DOHH2 (cell line): ENCODE measurements at regions not wholly inside any gene's neighbourhood (a gene's known extent, or its start where the extent isn't known, plus 50 kb on each side); places are given as distances from the start of the nearest gene placed in this dataset.

Experiments
- H3F3A ChIP-seq: fragments of 200-600 bp; sonication (generic), shearing (Covaris generic); 2 replicates; pipeline ENCODE4 v1.6.0; 2016; ENCODE audit warnings: antibody characterized with exemption, mild to moderate bottlenecking; ENCODE audit not compliant: control insufficient read depth, insufficient read depth
- H3K27ac ChIP-seq: fragments of 200-600 bp; sonication (generic); 2 replicates; pipeline ENCODE4 v1.5.1; 2014; ENCODE audit warnings: low read depth, mild to moderate bottlenecking, low read length, moderate library complexity
- H3K27me3 ChIP-seq: fragments of 200-600 bp; sonication (generic); 2 replicates; pipeline ENCODE4 v1.6.1; 2014; ENCODE audit warnings: mild to moderate bottlenecking, low read length, mixed read lengths; ENCODE audit not compliant: control insufficient read depth
- H3K36me3 ChIP-seq: fragments of 200-600 bp; sonication (generic); 2 replicates; pipeline ENCODE4 v1.6.1; 2014; ENCODE audit warnings: mild to moderate bottlenecking, low read length, moderate library complexity, mixed read lengths; ENCODE audit not compliant: control insufficient read depth
- H3K4me1 ChIP-seq: fragments of 200-600 bp; sonication (generic); 2 replicates; pipeline ENCODE4 v1.6.1; 2014; ENCODE audit warnings: mild to moderate bottlenecking, low read length, mixed read lengths; ENCODE audit not compliant: control insufficient read depth
- H3K4me2 ChIP-seq: fragments of 200-600 bp; sonication (generic); 2 replicates; pipeline ENCODE4 v1.6.0; 2014; ENCODE audit warnings: mild to moderate bottlenecking, low read length, moderate library complexity
- H3K4me3 ChIP-seq: fragments of 200-600 bp; sonication (generic); 2 replicates; pipeline ENCODE4 v1.5.1; 2014; ENCODE audit warnings: mild to moderate bottlenecking, low read length, mixed read lengths
- H3K79me2 ChIP-seq: fragments of 200-600 bp; sonication (generic); 2 replicates; pipeline ENCODE4 v1.6.1; 2014; ENCODE audit warnings: mild to moderate bottlenecking, low read length, mixed read lengths; ENCODE audit not compliant: control insufficient read depth
- H3K9me2 ChIP-seq: fragments of 200-600 bp; sonication (generic); replicated peaks from 2 replicates; pipeline ENCODE4 v1.6.1; 2014; ENCODE audit warnings: mild to moderate bottlenecking, low read length, mixed read lengths; ENCODE audit not compliant: control insufficient read depth
- H3K9me3 ChIP-seq: fragments of 200-600 bp; sonication (generic); 2 replicates; pipeline ENCODE4 v1.6.1; 2014; ENCODE audit warnings: antibody characterized with exemption, low read length, mixed read lengths; ENCODE audit not compliant: control insufficient read depth, insufficient read depth
- H4K20me1 ChIP-seq: fragments of 200-600 bp; sonication (generic); 2 replicates; pipeline ENCODE4 v1.6.0; 2014; ENCODE audit warnings: low read depth, mild to moderate bottlenecking, antibody characterized with exemption, low read length, moderate library complexity; ENCODE audit not compliant: control insufficient read depth, insufficient read depth
- CTCF ChIP-seq: fragments of 200-600 bp; sonication (generic); IDR thresholded peaks from one replicate; pipeline ENCODE4 v1.5.1; 2014; ENCODE audit warnings: antibody characterized with exemption, mild to moderate bottlenecking, low read depth, low read length; ENCODE audit not compliant: poor library complexity, severe bottlenecking
- EZH2phosphoT487 ChIP-seq: fragments of 200-600 bp; sonication (generic); IDR thresholded peaks from 2 replicates; pipeline ENCODE4 v1.6.1; 2017; ENCODE audit warnings: borderline replicate concordance, mild to moderate bottlenecking, antibody characterized with exemption, low read length, moderate library complexity, mixed read lengths

DNA sequence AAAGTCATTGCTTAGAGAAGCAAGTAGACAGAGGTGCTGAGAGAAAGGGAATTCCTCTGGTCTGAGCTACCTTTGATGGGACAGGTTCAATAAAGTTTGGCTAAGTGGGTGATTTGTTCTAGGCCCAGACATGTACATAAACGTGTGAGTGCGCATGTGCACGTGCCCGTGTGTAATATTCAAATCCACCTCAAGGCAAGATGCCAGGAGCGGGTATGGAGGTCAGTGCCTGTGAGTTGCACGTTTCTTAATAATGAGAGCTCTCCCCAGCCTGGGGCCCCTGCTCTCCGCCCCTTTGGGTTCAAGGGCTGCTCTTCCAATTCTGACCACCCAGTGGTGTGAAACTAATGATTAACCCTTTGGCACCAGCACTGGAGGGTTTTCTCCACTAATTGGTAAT, 53.8 kb upstream of the LMO4 start:
- H3K9me3 ChIP-seq = no peaks in the 10 kb centered on the region
- H3K9me2 ChIP-seq = no peaks in the 10 kb centered on the region
- no peak overlapping the region for H3K27ac ChIP-seq
- no peak overlapping the region for H3K4me2 ChIP-seq
- H3K4me1 ChIP-seq = no peaks in the 10 kb centered on the region
- no peaks in the 10 kb centered on the region for H3K79me2 ChIP-seq
- H3K36me3 ChIP-seq = no peaks in the 10 kb centered on the region
- no peak for TF ChIP-seq CTCF
- no peak for TF ChIP-seq EZH2phosphoT487
- H3K4me3 ChIP-seq = no peak overlapping the region
- H3K27me3 ChIP-seq = peaks cover 3% of the 10 kb centered on the region
- no peaks in the 10 kb centered on the region for H4K20me1 ChIP-seq
- H3F3A ChIP-seq = no peaks in the 10 kb centered on the region

DNA sequence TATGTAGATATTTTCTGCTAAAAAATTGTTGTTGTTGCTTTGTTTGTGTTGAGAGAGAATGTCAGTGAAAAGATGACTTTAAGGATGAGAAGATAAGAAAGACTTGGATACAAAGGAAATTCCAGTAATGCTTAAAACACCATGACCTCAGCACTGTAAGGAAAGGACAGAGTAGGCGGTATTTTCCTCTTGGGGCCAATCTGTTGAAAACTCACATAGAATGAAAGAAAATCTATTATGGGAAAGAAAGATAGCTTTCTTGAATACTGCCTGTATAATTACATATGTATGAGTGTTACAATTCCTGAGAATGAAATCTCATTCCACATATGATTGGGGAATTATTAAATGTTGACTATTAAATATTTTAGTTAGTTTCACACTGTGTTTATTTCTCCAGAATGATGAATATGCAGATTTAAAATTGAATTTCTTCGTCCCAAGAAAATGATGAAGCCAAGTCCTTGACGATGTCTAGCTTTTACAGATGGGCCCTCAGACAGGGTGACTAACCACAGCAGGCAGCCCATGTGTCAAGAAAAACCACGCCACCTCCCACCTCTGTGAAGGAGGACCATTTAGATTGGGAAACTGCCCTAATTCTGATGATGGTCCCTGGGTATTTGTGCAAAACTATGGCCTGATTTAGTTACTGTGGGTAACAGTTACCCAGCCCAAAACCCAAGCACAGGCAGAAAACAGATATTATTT, 49.7 kb upstream of the LMO4 start:
- H3K4me3 ChIP-seq = no peak overlapping the region
- H3K4me1 ChIP-seq = no peaks in the 10 kb centered on the region
- no peaks in the 10 kb centered on the region for H3K36me3 ChIP-seq
- no peak overlapping the region for H3K27ac ChIP-seq
- H3K4me2 ChIP-seq = no peak overlapping the region
- TF ChIP-seq EZH2phosphoT487 (no peak), CTCF (no peak)
- no peaks in the 10 kb centered on the region for H4K20me1 ChIP-seq
- H3K27me3 ChIP-seq = peaks cover 3% of the 10 kb centered on the region; the same call in 1 of the 2 replicates
- H3K9me3 ChIP-seq = no peaks in the 10 kb centered on the region
- no peaks in the 10 kb centered on the region for H3F3A ChIP-seq
- no peaks in the 10 kb centered on the region for H3K9me2 ChIP-seq
- no peaks in the 10 kb centered on the region for H3K79me2 ChIP-seq
